ENCODE measurements at regions not wholly inside any gene's neighbourhood (a gene's known extent, or its start where the extent isn't known, plus 50 kb on each side); places are given as distances from the start of the nearest gene placed in this dataset.

DNA sequence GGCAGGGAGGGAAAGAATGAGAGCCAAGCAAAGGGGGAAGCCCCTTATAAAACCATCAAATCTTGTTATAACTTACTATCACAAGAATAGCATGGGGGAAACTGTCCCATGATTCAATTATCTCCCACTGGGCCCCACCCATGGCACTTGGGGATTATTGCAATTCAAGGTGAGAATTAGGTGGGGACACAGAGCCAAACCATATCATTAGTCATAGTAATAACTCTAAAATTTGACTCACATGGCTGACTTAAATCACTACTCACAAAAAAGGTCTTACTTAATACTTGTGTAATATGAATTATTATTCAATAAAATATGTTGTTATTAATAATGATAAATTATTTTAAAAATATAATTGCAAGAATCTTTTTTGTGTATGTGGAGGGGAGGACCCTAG is 178.1 kb upstream of the TCF21 start:
- TF ChIP-seq, protein P1, sequence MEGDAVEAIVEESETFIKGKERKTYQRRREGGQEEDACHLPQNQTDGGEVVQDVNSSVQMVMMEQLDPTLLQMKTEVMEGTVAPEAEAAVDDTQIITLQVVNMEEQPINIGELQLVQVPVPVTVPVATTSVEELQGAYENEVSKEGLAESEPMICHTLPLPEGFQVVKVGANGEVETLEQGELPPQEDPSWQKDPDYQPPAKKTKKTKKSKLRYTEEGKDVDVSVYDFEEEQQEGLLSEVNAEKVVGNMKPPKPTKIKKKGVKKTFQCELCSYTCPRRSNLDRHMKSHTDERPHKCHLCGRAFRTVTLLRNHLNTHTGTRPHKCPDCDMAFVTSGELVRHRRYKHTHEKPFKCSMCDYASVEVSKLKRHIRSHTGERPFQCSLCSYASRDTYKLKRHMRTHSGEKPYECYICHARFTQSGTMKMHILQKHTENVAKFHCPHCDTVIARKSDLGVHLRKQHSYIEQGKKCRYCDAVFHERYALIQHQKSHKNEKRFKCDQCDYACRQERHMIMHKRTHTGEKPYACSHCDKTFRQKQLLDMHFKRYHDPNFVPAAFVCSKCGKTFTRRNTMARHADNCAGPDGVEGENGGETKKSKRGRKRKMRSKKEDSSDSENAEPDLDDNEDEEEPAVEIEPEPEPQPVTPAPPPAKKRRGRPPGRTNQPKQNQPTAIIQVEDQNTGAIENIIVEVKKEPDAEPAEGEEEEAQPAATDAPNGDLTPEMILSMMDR (IDR thresholded peaks at IDR 0.05; ENCODE audit: borderline replicate concordance, extremely low read depth, low read length, poor library complexity, severe bottlenecking): no peak
- TF ChIP-seq EZH2 (IDR thresholded peaks at IDR 0.05; ENCODE audit: borderline replicate concordance, low read depth, low read length, severe bottlenecking): no peak

All from DND-41 (cell line).